ENCODE measurements at regions not wholly inside any gene's neighbourhood (a gene's known extent, or its start where the extent isn't known, plus 50 kb on each side); places are given as distances from the start of the nearest gene placed in this dataset.

GRCh38 chrX:120819126-120819525, 56.5 kb downstream of the CT47B1 start:
- no peak for DNase-seq (ENCODE audit: low read depth in 2 of 2)

GRCh38 chrX:120813982-120814381, 61.7 kb downstream of the CT47B1 start:
- DNase-seq (ENCODE audit: low read depth in 2 of 2) = no peak

GRCh38 chrX:120801426-120801825, 74.2 kb downstream of the CT47B1 start:
- DNase-seq (ENCODE audit: low read depth in 2 of 2) = no peak

- peak in 1 of 2 donors; percentile 58 for DNase-seq (ENCODE audit: low read depth in 2 of 2)
These were observed 78.3 kb downstream of the CT47B1 start for GRCh38 chrX:120797188-120797851.

GRCh38 chrX:120795301-120795700, 80.4 kb downstream of the CT47B1 start:
- DNase-seq (ENCODE audit: low read depth in 2 of 2) = peak in 1 of 2 donors; percentile 19

- peak in 1 of 2 donors; percentile 69 for DNase-seq (ENCODE audit: low read depth in 2 of 2)
These were observed 81.1 kb downstream of the CT47B1 start for GRCh38 chrX:120794525-120794975.

- no peak for DNase-seq (ENCODE audit: low read depth in 2 of 2)
These were observed 82.6 kb downstream of the CT47B1 start for GRCh38 chrX:120793098-120793497.

GRCh38 chrX:120791013-120791643, 84.5 kb downstream of the CT47B1 start:
- DNase-seq (ENCODE audit: low read depth in 2 of 2) = peak in 1 of 2 donors; percentile 70

- DNase-seq (ENCODE audit: low read depth in 2 of 2) = no peak
These were observed 85.1 kb downstream of the CT47B1 start for GRCh38 chrX:120790552-120790951.

- DNase-seq (ENCODE audit: low read depth in 2 of 2) = peak; percentile 60 to 73
These were observed 85.5 kb downstream of the CT47B1 start for GRCh38 chrX:120790118-120790517.

- DNase-seq (ENCODE audit: low read depth in 2 of 2) = peak in 1 of 2 donors; percentile 59
These were observed 94.3 kb downstream of the CT47B1 start for GRCh38 chrX:120781403-120781802.

GRCh38 chrX:120775959-120776358, 99.7 kb downstream of the CT47B1 start:
- DNase-seq (ENCODE audit: low read depth in 2 of 2) = no peak

GRCh38 chrX:120774606-120775005, 101.1 kb downstream of the CT47B1 start:
- DNase-seq (ENCODE audit: low read depth in 2 of 2) = no peak

GRCh38 chrX:120773801-120774200, 101.9 kb downstream of the CT47B1 start:
- DNase-seq (ENCODE audit: low read depth in 2 of 2) = no peak

- DNase-seq (ENCODE audit: low read depth in 2 of 2) = peak; percentile 46 to 65
These were observed 105.9 kb downstream of the CT47B1 start for GRCh38 chrX:120769576-120770341.

- peak; percentile 46 to 83 for DNase-seq (ENCODE audit: low read depth in 2 of 2)
These were observed 107.0 kb downstream of the CT47B1 start for GRCh38 chrX:120768681-120769080.

- no peak for DNase-seq (ENCODE audit: low read depth in 2 of 2)
These were observed 107.4 kb downstream of the CT47B1 start for GRCh38 chrX:120768254-120768653.

- DNase-seq (ENCODE audit: low read depth in 2 of 2) = no peak
These were observed 112.4 kb downstream of the CT47B1 start for GRCh38 chrX:120763269-120763668.

- no peak for DNase-seq (ENCODE audit: low read depth in 2 of 2)
These were observed 113.9 kb downstream of the CT47B1 start for GRCh38 chrX:120761810-120762209.

GRCh38 chrX:120759685-120760084, 116.0 kb downstream of the CT47B1 start:
- DNase-seq (ENCODE audit: low read depth in 2 of 2) = no peak

GRCh38 chrX:120755066-120755846, 120.4 kb downstream of the CT47B1 start:
- DNase-seq (ENCODE audit: low read depth in 2 of 2) = no peak

All from dermis microvascular lymphatic vessel endothelial cell (primary cell).